ENCODE measurements at regions not wholly inside any gene's neighbourhood (a gene's known extent, or its start where the extent isn't known, plus 50 kb on each side); places are given as distances from the start of the nearest gene placed in this dataset.

DNA sequence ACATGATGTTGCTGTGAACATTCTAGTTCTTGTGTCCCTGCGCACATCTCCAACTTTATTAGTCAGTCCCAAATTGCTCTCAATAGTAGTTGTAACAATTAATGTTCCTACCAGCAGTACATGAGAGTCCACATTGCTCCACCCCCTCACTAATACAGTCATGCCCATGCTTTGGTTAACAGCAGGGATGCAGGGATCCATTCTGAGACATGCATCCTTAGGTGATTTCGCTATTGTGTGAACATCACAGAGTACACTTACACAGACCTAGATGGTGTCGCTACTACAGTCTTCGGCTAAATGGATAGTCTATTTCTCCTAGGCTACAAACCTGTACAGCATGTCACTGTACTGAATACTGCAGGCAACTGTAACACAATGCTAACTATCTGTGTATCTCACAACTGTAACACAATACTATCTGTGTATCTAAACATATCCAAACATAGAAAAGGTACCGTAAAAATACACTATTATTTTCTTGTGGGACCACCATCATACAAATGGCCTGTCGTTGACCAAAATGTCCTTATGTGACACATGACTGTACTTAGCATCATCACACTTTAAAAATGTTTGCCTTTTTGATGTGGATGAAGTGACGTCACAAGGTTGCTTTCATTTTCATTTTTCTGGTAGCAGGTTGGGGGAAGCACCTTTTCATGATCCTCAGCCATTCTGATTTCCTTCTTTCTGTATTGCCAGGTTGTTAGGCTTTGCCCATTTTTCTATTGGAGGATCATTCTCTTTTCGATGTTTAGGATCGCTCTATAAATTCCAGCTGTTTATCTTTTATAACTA is 82.9 kb upstream of the RNF152 start:
- TF ChIP-seq, protein P1, sequence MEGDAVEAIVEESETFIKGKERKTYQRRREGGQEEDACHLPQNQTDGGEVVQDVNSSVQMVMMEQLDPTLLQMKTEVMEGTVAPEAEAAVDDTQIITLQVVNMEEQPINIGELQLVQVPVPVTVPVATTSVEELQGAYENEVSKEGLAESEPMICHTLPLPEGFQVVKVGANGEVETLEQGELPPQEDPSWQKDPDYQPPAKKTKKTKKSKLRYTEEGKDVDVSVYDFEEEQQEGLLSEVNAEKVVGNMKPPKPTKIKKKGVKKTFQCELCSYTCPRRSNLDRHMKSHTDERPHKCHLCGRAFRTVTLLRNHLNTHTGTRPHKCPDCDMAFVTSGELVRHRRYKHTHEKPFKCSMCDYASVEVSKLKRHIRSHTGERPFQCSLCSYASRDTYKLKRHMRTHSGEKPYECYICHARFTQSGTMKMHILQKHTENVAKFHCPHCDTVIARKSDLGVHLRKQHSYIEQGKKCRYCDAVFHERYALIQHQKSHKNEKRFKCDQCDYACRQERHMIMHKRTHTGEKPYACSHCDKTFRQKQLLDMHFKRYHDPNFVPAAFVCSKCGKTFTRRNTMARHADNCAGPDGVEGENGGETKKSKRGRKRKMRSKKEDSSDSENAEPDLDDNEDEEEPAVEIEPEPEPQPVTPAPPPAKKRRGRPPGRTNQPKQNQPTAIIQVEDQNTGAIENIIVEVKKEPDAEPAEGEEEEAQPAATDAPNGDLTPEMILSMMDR (IDR thresholded peaks at IDR 0.05) = no peak
- TF ChIP-seq POLR2AphosphoS5 (IDR thresholded peaks at IDR 0.05) = no peak

Measured in prostate gland (tissue), 2 donors.